Keratinocyte (primary cell): ENCODE measurements at regions not wholly inside any gene's neighbourhood (a gene's known extent, or its start where the extent isn't known, plus 50 kb on each side); places are given as distances from the start of the nearest gene placed in this dataset.

ENCODE experiments used
- DNase-seq: peaks from one replicate; pipeline ENCODE4 v3.0.0-alpha.2; 2011; ENCODE audit warnings: low read depth, missing footprints, low spot score
- FAIRE-seq: peaks from 2 replicates; lab custom pipeline; 2011; peaks lifted over from hg19 to GRCh38; lab: Jason Lieb, UNC
- H2AFZ ChIP-seq: 2 replicates; pipeline ENCODE4 v1.6.0; 2012; ENCODE audit warnings: low read length, control low read depth, inconsistent platforms; ENCODE audit not compliant: control insufficient read depth
- H3K27ac ChIP-seq: 2 replicates; pipeline ENCODE4 v1.5.1; 2011; ENCODE audit warnings: low read length; ENCODE audit not compliant: control insufficient read depth, insufficient read depth
- H3K27me3 ChIP-seq: 3 replicates; pipeline ENCODE4 v1.6.0; 2011; ENCODE audit warnings: low read length; ENCODE audit not compliant: control insufficient read depth, insufficient read depth; ENCODE audit errors: extremely low read depth
- H3K36me3 ChIP-seq, 2 experiments: 2 replicates in 1 of 2; 3 replicates in 1 of 2; pipeline ENCODE4 v1.5.1; 2011; ENCODE audit warnings: low read length in 2 of 2, mild to moderate bottlenecking in 1 of 2; ENCODE audit not compliant: control insufficient read depth in 2 of 2, insufficient read depth in 2 of 2; ENCODE audit errors: extremely low read depth in 1 of 2
- H3K4me1 ChIP-seq: 3 replicates; pipeline ENCODE4 v1.5.1; 2011; ENCODE audit warnings: low read length; ENCODE audit not compliant: control insufficient read depth, insufficient read depth; ENCODE audit errors: extremely low read depth
- H3K4me2 ChIP-seq: 3 replicates; pipeline ENCODE4 v1.6.0; 2011; ENCODE audit warnings: low read depth, low read length; ENCODE audit not compliant: control insufficient read depth, insufficient read depth; ENCODE audit errors: extremely low read depth
- H3K4me3 ChIP-seq, 3 experiments: fragments of 200-600 bp in 1 of 3; sonication (generic) in 1 of 3; 2 replicates in 2 of 3; 3 replicates in 1 of 3; pipeline ENCODE4 v1.5.1; 2011 to 2016; ENCODE audit warnings: low read length in 3 of 3, mild to moderate bottlenecking in 3 of 3, control low read depth in 2 of 3, inconsistent platforms in 1 of 3, low read depth in 1 of 3, mixed read lengths in 1 of 3, mixed run types in 1 of 3, moderate library complexity in 1 of 3; ENCODE audit not compliant: control insufficient read depth in 2 of 3, insufficient read depth in 2 of 3; ENCODE audit errors: extremely low read depth in 1 of 3
- H3K79me2 ChIP-seq: 2 replicates; pipeline ENCODE4 v1.6.0; 2012; ENCODE audit warnings: low read length; ENCODE audit not compliant: control insufficient read depth, insufficient read depth
- H3K9ac ChIP-seq: 3 replicates; pipeline ENCODE4 v1.6.0; 2011; ENCODE audit warnings: low read length; ENCODE audit not compliant: control insufficient read depth, insufficient read depth; ENCODE audit errors: extremely low read depth
- H3K9me1 ChIP-seq: 3 replicates; pipeline ENCODE4 v1.6.0; 2011; ENCODE audit warnings: low read length; ENCODE audit not compliant: control insufficient read depth, insufficient read depth; ENCODE audit errors: extremely low read depth
- H3K9me3 ChIP-seq: 2 replicates; pipeline ENCODE4 v1.5.1; 2012; ENCODE audit warnings: low read depth, low read length; ENCODE audit not compliant: control insufficient read depth
- H4K20me1 ChIP-seq: 3 replicates; pipeline ENCODE4 v1.6.0; 2011; ENCODE audit warnings: low read length; ENCODE audit not compliant: control insufficient read depth, insufficient read depth; ENCODE audit errors: extremely low read depth
- CTCF ChIP-seq, 3 experiments: IDR thresholded peaks in 1 of 3; conservative IDR thresholded peaks in 1 of 3; optimal IDR thresholded peaks in 1 of 3; 2 replicates in 2 of 3; 3 replicates in 1 of 3; pipeline versions ENCODE3 to v1.5.1; 2011; ENCODE audit warnings: low read length in 3 of 3, mild to moderate bottlenecking in 3 of 3, moderate library complexity in 2 of 3, control low read depth in 1 of 3, inconsistent platforms in 1 of 3; ENCODE audit not compliant: insufficient read depth in 2 of 3; ENCODE audit errors: extremely low read depth in 1 of 3
- EZH2 ChIP-seq: IDR thresholded peaks from one replicate; pipeline ENCODE4 v1.6.1; 2012; ENCODE audit warnings: inconsistent platforms, mild to moderate bottlenecking, low read length, moderate library complexity
- dilution Hi-C: fragments of 300-500 bp; cut with MboI; formaldehyde crosslinking; loops from one replicate; pipeline ENCODE4 v1.7.0; 2020; ENCODE audit warnings: low sequenced_read_pairs; ENCODE audit not compliant: extremely low pct_ligation_motif_present

GRCh38 chr1:5708346-5709245, 283.6 kb downstream of the NPHP4 start:
- no peak overlapping the region for H3K4me2 ChIP-seq
- TF ChIP-seq CTCF (optimal IDR thresholded peaks at IDR 0.05 in 1 of 3, IDR thresholded peaks at IDR 0.05 in 1 of 3, conservative IDR thresholded peaks at IDR 0.05 in 1 of 3; ENCODE audit: extremely low read depth in 1 of 3, insufficient read depth in 2 of 3, low read length in 3 of 3), result no peak
- TF ChIP-seq EZH2, result no peak
- H3K9ac ChIP-seq, result no peak overlapping the region
- no peaks in the 10 kb centered on the region for H4K20me1 ChIP-seq
- no peaks in the 10 kb centered on the region for H3K79me2 ChIP-seq
- no peak overlapping the region for H3K27ac ChIP-seq
- DNase-seq (no peak), FAIRE-seq (no peak)
- dilution Hi-C loops, result no loop called here
- peaks cover 7% of the 10 kb centered on the region for H3K4me1 ChIP-seq
- H3K36me3 ChIP-seq, result no peaks in the 10 kb centered on the region
- H2AFZ ChIP-seq, result no peak overlapping the region
- no peaks in the 10 kb centered on the region for H3K9me1 ChIP-seq
- H3K4me3 ChIP-seq, result no peak overlapping the region
- no peaks in the 10 kb centered on the region for H3K27me3 ChIP-seq
- H3K9me3 ChIP-seq, result no peaks in the 10 kb centered on the region

- Histone ChIP-seq H3K9me1 (no peaks in the 10 kb centered on the region), H3K36me3 (no peaks in the 10 kb centered on the region), H3K27ac (no peak overlapping the region), H2AFZ (no peak overlapping the region), H4K20me1 (no peaks in the 10 kb centered on the region), H3K9ac (no peak overlapping the region), H3K9me3 (no peaks in the 10 kb centered on the region), H3K79me2 (no peaks in the 10 kb centered on the region), H3K4me3 (no peak overlapping the region), H3K4me2 (no peak overlapping the region), H3K4me1 (peaks cover 7% of the 10 kb centered on the region), H3K27me3 (no peaks in the 10 kb centered on the region)
- peak; percentile 40 for DNase-seq
- dilution Hi-C loops, result no loop called here
- FAIRE-seq, result no peak
- TF ChIP-seq EZH2 (no peak), CTCF (optimal IDR thresholded peaks at IDR 0.05 in 1 of 3, IDR thresholded peaks at IDR 0.05 in 1 of 3, conservative IDR thresholded peaks at IDR 0.05 in 1 of 3; ENCODE audit: extremely low read depth in 1 of 3, insufficient read depth in 2 of 3, low read length in 3 of 3) (no peak)
Observed at GRCh38 chr1:5707566-5708345, 284.5 kb downstream of the NPHP4 start.
